H1 (cell line): ENCODE measurements at regions not wholly inside any gene's neighbourhood (a gene's known extent, or its start where the extent isn't known, plus 50 kb on each side); places are given as distances from the start of the nearest gene placed in this dataset.

Experiments
- CTCF ChIA-PET: fragments of 300-600 bp; sonication (Branson Sonifier 250); formaldehyde crosslinking; loops from one replicate; lab custom pipeline; 2021; ENCODE audit not compliant: partially characterized antibody; lab: Charles Lee
- POLR2A ChIA-PET: fragments of 300-600 bp; sonication (Branson Sonifier 250); formaldehyde crosslinking; loops from one replicate; lab custom pipeline; 2021; ENCODE audit warnings: inconsistent platforms; ENCODE audit not compliant: partially characterized antibody; lab: Charles Lee
- DNase-seq, 2 experiments: peaks; one replicate each; pipeline versions ENCODE4 v3.0.0 to v3.0.0-alpha.2; 2010 to 2022; ENCODE audit warnings: low spot score in 2 of 2, low read depth in 1 of 2, mixed read lengths in 1 of 2
- FAIRE-seq: peaks from 2 replicates; lab custom pipeline; 2011; peaks lifted over from hg19 to GRCh38; lab: Jason Lieb, UNC
- H2AFZ ChIP-seq: 2 replicates; pipeline ENCODE4 v1.8.1; 2012; ENCODE audit warnings: low read length, inconsistent platforms
- H2AK5ac ChIP-seq: 2 replicates; pipeline ENCODE4 v1.6.1; 2013; ENCODE audit warnings: low read depth, low read length
- H2BK120ac ChIP-seq: replicated peaks from 2 replicates; pipeline ENCODE3; 2013; ENCODE audit warnings: low read depth, low read length, inconsistent platforms
- H2BK12ac ChIP-seq: 2 replicates; pipeline ENCODE4 v1.6.1; 2013; ENCODE audit warnings: low read depth, low read length
- H2BK15ac ChIP-seq: 2 replicates; pipeline ENCODE4 v1.6.1; 2013; ENCODE audit warnings: low read length
- H2BK20ac ChIP-seq: 2 replicates; pipeline ENCODE4 v1.6.1; 2013; ENCODE audit warnings: low read length
- H2BK5ac ChIP-seq: 2 replicates; pipeline ENCODE4 v1.6.1; 2013; ENCODE audit warnings: low read depth, low read length
- H3K14ac ChIP-seq: 2 replicates; pipeline ENCODE4 v1.6.1; 2013; ENCODE audit warnings: inconsistent platforms; ENCODE audit not compliant: insufficient read length
- H3K18ac ChIP-seq: 2 replicates; pipeline ENCODE4 v1.6.1; 2013; ENCODE audit warnings: low read length; ENCODE audit errors: extremely low read depth
- H3K23ac ChIP-seq: 2 replicates; pipeline ENCODE4 v1.6.1; 2013; ENCODE audit warnings: inconsistent platforms; ENCODE audit not compliant: insufficient read length
- H3K23me2 ChIP-seq: 2 replicates; pipeline ENCODE4 v1.6.1; 2013; ENCODE audit warnings: low read depth, low read length
- H3K27ac ChIP-seq: 2 replicates; pipeline ENCODE4 v1.6.1; 2011; ENCODE audit warnings: low read depth, low read length, inconsistent platforms
- H3K27me3 ChIP-seq, 4 experiments: replicated peaks in 1 of 4; 1 replicate in 1 of 4; 2 replicates in 3 of 4; pipeline versions ENCODE4 v1.6.1 to v1.8.1; 2011 to 2013; ENCODE audit warnings: low read length in 3 of 4, mild to moderate bottlenecking in 3 of 4, inconsistent platforms in 2 of 4, mixed read lengths in 2 of 4, moderate library complexity in 1 of 4; ENCODE audit not compliant: control insufficient read depth in 3 of 4, insufficient read depth in 3 of 4; ENCODE audit errors: extremely low read depth in 1 of 4
- H3K36me3 ChIP-seq, 4 experiments: 2 replicates each; pipeline versions ENCODE4 v1.6.1 to v1.8.1; 2011 to 2013; ENCODE audit warnings: mild to moderate bottlenecking in 4 of 4, low read length in 3 of 4, moderate library complexity in 2 of 4, control low read depth in 1 of 4, inconsistent platforms in 1 of 4; ENCODE audit not compliant: insufficient read depth in 4 of 4, control insufficient read depth in 2 of 4
- H3K4ac ChIP-seq: replicated peaks from 2 replicates; pipeline ENCODE3; 2013; ENCODE audit warnings: low read length, low read depth, mixed read lengths, inconsistent platforms; ENCODE audit not compliant: insufficient read length
- H3K4me1 ChIP-seq, 4 experiments: replicated peaks in 1 of 4; 1 replicate in 1 of 4; 2 replicates in 3 of 4; pipeline versions ENCODE4 v1.6.1 to v1.8.1; 2011 to 2013; ENCODE audit warnings: low read length in 3 of 4, inconsistent platforms in 2 of 4, mixed read lengths in 1 of 4; ENCODE audit not compliant: insufficient read depth in 4 of 4, control insufficient read depth in 3 of 4
- H3K4me2 ChIP-seq, 2 experiments: 2 replicates each; pipeline versions ENCODE4 v1.6.1 to v1.8.1; 2011 to 2013; ENCODE audit warnings: low read depth in 2 of 2, low read length in 2 of 2, control low read depth in 1 of 2, inconsistent platforms in 1 of 2, mild to moderate bottlenecking in 1 of 2; ENCODE audit not compliant: insufficient read depth in 1 of 2
- H3K4me3 ChIP-seq, 4 experiments: fragments of 200-600, 300-600 bp in 1 of 4; sonication (generic), shearing (Covaris generic), sonication (Bioruptor Twin) in 1 of 4; 2 replicates each; pipeline versions ENCODE4 v1.5.1 to v1.8.1; 2011 to 2016; ENCODE audit warnings: low read length in 4 of 4, low read depth in 3 of 4, control low read depth in 2 of 4, inconsistent platforms in 2 of 4, mild to moderate bottlenecking in 2 of 4, mixed read lengths in 1 of 4, moderate library complexity in 1 of 4; ENCODE audit not compliant: insufficient read depth in 2 of 4; ENCODE audit errors: extremely low read depth in 1 of 4
- H3K56ac ChIP-seq: replicated peaks from 2 replicates; pipeline ENCODE3; 2013; ENCODE audit warnings: low read depth, mild to moderate bottlenecking, mixed read lengths, low read length, inconsistent platforms; ENCODE audit not compliant: insufficient read length
- H3K79me1 ChIP-seq: 2 replicates; pipeline ENCODE4 v1.6.1; 2013; ENCODE audit warnings: low read depth, low read length, control low read depth
- H3K79me2 ChIP-seq, 2 experiments: 2 replicates each; pipeline versions ENCODE4 v1.6.1 to v1.8.1; 2012 to 2013; ENCODE audit warnings: low read length in 2 of 2, mild to moderate bottlenecking in 2 of 2, inconsistent platforms in 1 of 2; ENCODE audit not compliant: insufficient read depth in 2 of 2, control insufficient read depth in 1 of 2
- H3K9ac ChIP-seq, 4 experiments: replicated peaks in 1 of 4; 1 replicate in 1 of 4; 2 replicates in 3 of 4; pipeline versions ENCODE4 v1.6.1 to v1.8.1; 2011 to 2013; ENCODE audit warnings: low read depth in 3 of 4, low read length in 3 of 4, control low read depth in 2 of 4, mild to moderate bottlenecking in 2 of 4, moderate library complexity in 2 of 4, inconsistent platforms in 1 of 4; ENCODE audit errors: extremely low read depth in 1 of 4
- H3K9me3 ChIP-seq, 2 experiments: 2 replicates each; pipeline versions ENCODE4 v1.6.1 to v1.8.1; 2012 to 2013; ENCODE audit warnings: mild to moderate bottlenecking in 2 of 2, moderate library complexity in 2 of 2, control low read depth in 1 of 2, inconsistent platforms in 1 of 2, low read depth in 1 of 2, low read length in 1 of 2, mixed read lengths in 1 of 2; ENCODE audit not compliant: insufficient read depth in 2 of 2
- H4K20me1 ChIP-seq, 2 experiments: replicated peaks in 1 of 2; 2 replicates each; pipeline versions ENCODE3 to v1.8.1; 2011 to 2013; ENCODE audit warnings: inconsistent platforms in 2 of 2, low read length in 2 of 2, mild to moderate bottlenecking in 1 of 2; ENCODE audit not compliant: insufficient read depth in 2 of 2, control insufficient read depth in 1 of 2
- H4K5ac ChIP-seq: 2 replicates; pipeline ENCODE4 v1.6.1; 2013; ENCODE audit warnings: low read length, low read depth, mixed read lengths, inconsistent platforms; ENCODE audit not compliant: insufficient read length
- H4K8ac ChIP-seq: 2 replicates; pipeline ENCODE4 v1.8.0; 2013; ENCODE audit warnings: mild to moderate bottlenecking, moderate library complexity, low read length, inconsistent platforms; ENCODE audit not compliant: insufficient read depth; ENCODE audit errors: extremely low read depth
- H4K91ac ChIP-seq: replicated peaks from 2 replicates; pipeline ENCODE3; 2013; ENCODE audit warnings: low read length, mixed read lengths, inconsistent platforms; ENCODE audit not compliant: insufficient read length
- ATF3 ChIP-seq: IDR thresholded peaks from 2 replicates; pipeline ENCODE4 v1.6.1; 2011; ENCODE audit warnings: low read depth, mild to moderate bottlenecking, low read length; ENCODE audit not compliant: insufficient read depth
- BRCA1 ChIP-seq: IDR thresholded peaks from 2 replicates; pipeline ENCODE4 v1.6.1; 2012; ENCODE audit warnings: low read depth, low read length, improper control_type of control experiment
- CHD2 ChIP-seq: IDR thresholded peaks from 2 replicates; pipeline ENCODE4 v1.6.1; 2012; ENCODE audit warnings: low read length, improper control_type of control experiment
- CTBP2 ChIP-seq: IDR thresholded peaks from 2 replicates; pipeline ENCODE4 v1.7.0; 2011; ENCODE audit warnings: borderline replicate concordance, mild to moderate bottlenecking, moderate library complexity, mixed read lengths, low read length; ENCODE audit not compliant: insufficient read depth, insufficient read length
- CTCF ChIP-seq, 3 experiments: IDR thresholded peaks; 1 replicate in 2 of 3; 2 replicates in 1 of 3; pipeline versions ENCODE4 v1.5.1 to v1.6.1; 2011; ENCODE audit warnings: low read length in 3 of 3, mild to moderate bottlenecking in 3 of 3, inconsistent platforms in 2 of 3, low read depth in 1 of 3, moderate library complexity in 1 of 3; ENCODE audit not compliant: insufficient read depth in 1 of 3; ENCODE audit errors: control extremely low read depth in 1 of 3
- HDAC6 ChIP-seq: IDR thresholded peaks from one replicate; pipeline ENCODE4 v1.7.1; 2012; ENCODE audit warnings: low read depth, mild to moderate bottlenecking, inconsistent platforms, low read length, moderate library complexity
- NANOG ChIP-seq: IDR thresholded peaks from 2 replicates; pipeline ENCODE4 v1.6.1; 2011; ENCODE audit warnings: low read length, low read depth, mild to moderate bottlenecking, inconsistent platforms; ENCODE audit not compliant: insufficient read depth, poor library complexity, severe bottlenecking
- RXRA ChIP-seq: IDR thresholded peaks from 2 replicates; pipeline ENCODE4 v1.6.1; 2011; ENCODE audit warnings: low read depth, mild to moderate bottlenecking, low read length, moderate library complexity; ENCODE audit not compliant: insufficient read depth
- SIX5 ChIP-seq: IDR thresholded peaks from 2 replicates; pipeline ENCODE4 v1.6.1; 2011; ENCODE audit warnings: mild to moderate bottlenecking, low read depth, low read length
- SP4 ChIP-seq: IDR thresholded peaks from 2 replicates; pipeline ENCODE4 v1.6.1; 2012; ENCODE audit warnings: low read length, inconsistent platforms
- TAF1 ChIP-seq: IDR thresholded peaks from 2 replicates; pipeline ENCODE4 v1.6.1; 2011; ENCODE audit warnings: mild to moderate bottlenecking, low read depth, low read length
- WGBS, 2 experiments: shearing (Covaris generic) in 1 of 2; methylation state at CpG; one replicate each; pipeline versions ENCODE4 v1.1.6 to v1.1.7; 2013 to 2015; ENCODE audit warnings: low lambda C conversion rate in 2 of 2, mixed read lengths in 2 of 2, inconsistent platforms in 1 of 2, low coverage in 1 of 2, missing lambda C conversion rate in 1 of 2; ENCODE audit not compliant: insufficient replicate concordance in 2 of 2, insufficient coverage in 1 of 2, insufficient read length in 1 of 2; ENCODE audit errors: extremely low coverage in 1 of 2, missing lambda C conversion rate in 1 of 2; 5-methylcytosine and 5-hydroxymethylcytosine counted together

GRCh38 chr9:16157216-16157615 is 604.4 kb downstream of the CCDC171 start:
- 96% methylated on average over 3 of the region's 3 CpGs; no CpG with 5 or more reads in 1 of the 2 experiments for WGBS, 2 experiments
- POLR2A ChIA-PET: interaction anchor here (0.7 kb wide), 1 partner anchor 363 kb away, joined by 3 read pairs; no protein-coding TSS in a partner anchor
- no peak for FAIRE-seq
- TF ChIP-seq HDAC6: no peak
- TF ChIP-seq BRCA1: no peak
- TF ChIP-seq CTCF (IDR thresholded peaks at IDR 0.05; ENCODE audit: control extremely low read depth in 1 of 3, insufficient read depth in 1 of 3, low read depth in 1 of 3, low read length in 3 of 3): no peak
- TF ChIP-seq CTBP2: no peak
- TF ChIP-seq SP4: no peak
- TF ChIP-seq ATF3: no peak
- TF ChIP-seq SIX5: no peak
- TF ChIP-seq TAF1: no peak
- no peak for TF ChIP-seq RXRA
- no peak for TF ChIP-seq NANOG
- no peak for TF ChIP-seq CHD2

More at GRCh38 chr9:16157216-16157615, 604.4 kb downstream of the CCDC171 start:
- no peak overlapping the region for H2BK120ac ChIP-seq
- peaks cover 0 to 3% (median 1%) of the 10 kb centered on the region in 4 experiments; a peak in 5 of 7 replicates for H3K4me1 ChIP-seq
- H3K4me3 ChIP-seq: no peak overlapping the region
- no peak overlapping the region for H3K4me2 ChIP-seq
- H3K56ac ChIP-seq: no peak overlapping the region
- H3K36me3 ChIP-seq: no peaks in the 10 kb centered on the region
- H3K23me2 ChIP-seq: no peaks in the 10 kb centered on the region
- H3K4ac ChIP-seq: no peak overlapping the region
- no peak overlapping the region for H3K27ac ChIP-seq
- H3K27me3 ChIP-seq: peaks cover 0 to 16% (median 6%) of the 10 kb centered on the region in 4 experiments; a peak in 5 of 7 replicates
- no peaks in the 10 kb centered on the region for H3K79me1 ChIP-seq
- H3K23ac ChIP-seq: no peak overlapping the region
- no peak for DNase-seq
- H3K79me2 ChIP-seq: no peaks in the 10 kb centered on the region
- H3K18ac ChIP-seq: no peak overlapping the region
- H3K9me3 ChIP-seq: no peaks in the 10 kb centered on the region
- H2BK20ac ChIP-seq: no peak overlapping the region
- no peak overlapping the region for H4K8ac ChIP-seq
- H2BK5ac ChIP-seq: no peak overlapping the region
- no peak overlapping the region for H4K5ac ChIP-seq
- CTCF ChIA-PET: interaction anchor here (0.6 to 2.0 kb wide), 5 partner anchors 11 to 567 kb away, joined by 3 to 6 read pairs (median 3); no protein-coding TSS in a partner anchor
- peak overlapping the region; percentile 18 for H2AFZ ChIP-seq
- H2BK15ac ChIP-seq: no peak overlapping the region
- H3K9ac ChIP-seq: no peak overlapping the region
- no peaks in the 10 kb centered on the region for H4K20me1 ChIP-seq
- H4K91ac ChIP-seq: no peak overlapping the region
- no peak overlapping the region for H2BK12ac ChIP-seq
- no peak overlapping the region for H2AK5ac ChIP-seq
- no peak overlapping the region for H3K14ac ChIP-seq
